ENCODE measurements at regions not wholly inside any gene's neighbourhood (a gene's known extent, or its start where the extent isn't known, plus 50 kb on each side); places are given as distances from the start of the nearest gene placed in this dataset.

- TF ChIP-seq CTCF (IDR thresholded peaks at IDR 0.05) (no peak), POLR2A (IDR thresholded peaks at IDR 0.05) (no peak)
These were observed 404.0 kb upstream of the ATP2B1 start for GRCh38 chr12:90112666-90113065.
